GM12864 (cell line): ENCODE measurements at regions not wholly inside any gene's neighbourhood (a gene's known extent, or its start where the extent isn't known, plus 50 kb on each side); places are given as distances from the start of the nearest gene placed in this dataset.

Source experiments
- DNase-seq: peaks from one replicate; pipeline ENCODE4 v3.0.0-alpha.2; 2011; ENCODE audit warnings: low read depth
- H3K4me3 ChIP-seq: 2 replicates; pipeline ENCODE4 v1.5.1; 2011; ENCODE audit warnings: mild to moderate bottlenecking, low read depth, low read length, control low read depth
- CTCF ChIP-seq: IDR thresholded peaks from 2 replicates; pipeline ENCODE4 v1.5.1; 2011; ENCODE audit warnings: low read depth, mild to moderate bottlenecking, moderate library complexity, low read length, control low read depth, inconsistent platforms; ENCODE audit errors: missing control alignments

GRCh38 chr20:60331688-60332300, 373.6 kb downstream of the CDH26 start:
- DNase-seq: no peak
- no peak for TF ChIP-seq CTCF
- H3K4me3 ChIP-seq: no peak overlapping the region

GRCh38 chr20:60332523-60332922, 374.3 kb downstream of the CDH26 start:
- H3K4me3 ChIP-seq: no peak overlapping the region
- no peak for TF ChIP-seq CTCF
- no peak for DNase-seq

- H3K4me3 ChIP-seq: no peak overlapping the region
- DNase-seq: no peak
- no peak for TF ChIP-seq CTCF
Measured at GRCh38 chr20:60334911-60335310, 376.7 kb downstream of the CDH26 start.

- TF ChIP-seq CTCF: no peak
- DNase-seq: no peak
- no peak overlapping the region for H3K4me3 ChIP-seq
Measured at GRCh38 chr20:60338556-60338955, 380.3 kb downstream of the CDH26 start.

GRCh38 chr20:60339738-60340137, 381.5 kb downstream of the CDH26 start:
- no peak overlapping the region for H3K4me3 ChIP-seq
- TF ChIP-seq CTCF: no peak
- DNase-seq: no peak

GRCh38 chr20:60340232-60340631, 382.0 kb downstream of the CDH26 start:
- H3K4me3 ChIP-seq: no peak overlapping the region

More at GRCh38 chr20:60340232-60340631, 382.0 kb downstream of the CDH26 start:
- DNase-seq: no peak
- TF ChIP-seq CTCF: no peak
